ENCODE measurements at regions not wholly inside any gene's neighbourhood (a gene's known extent, or its start where the extent isn't known, plus 50 kb on each side); places are given as distances from the start of the nearest gene placed in this dataset.

DNA sequence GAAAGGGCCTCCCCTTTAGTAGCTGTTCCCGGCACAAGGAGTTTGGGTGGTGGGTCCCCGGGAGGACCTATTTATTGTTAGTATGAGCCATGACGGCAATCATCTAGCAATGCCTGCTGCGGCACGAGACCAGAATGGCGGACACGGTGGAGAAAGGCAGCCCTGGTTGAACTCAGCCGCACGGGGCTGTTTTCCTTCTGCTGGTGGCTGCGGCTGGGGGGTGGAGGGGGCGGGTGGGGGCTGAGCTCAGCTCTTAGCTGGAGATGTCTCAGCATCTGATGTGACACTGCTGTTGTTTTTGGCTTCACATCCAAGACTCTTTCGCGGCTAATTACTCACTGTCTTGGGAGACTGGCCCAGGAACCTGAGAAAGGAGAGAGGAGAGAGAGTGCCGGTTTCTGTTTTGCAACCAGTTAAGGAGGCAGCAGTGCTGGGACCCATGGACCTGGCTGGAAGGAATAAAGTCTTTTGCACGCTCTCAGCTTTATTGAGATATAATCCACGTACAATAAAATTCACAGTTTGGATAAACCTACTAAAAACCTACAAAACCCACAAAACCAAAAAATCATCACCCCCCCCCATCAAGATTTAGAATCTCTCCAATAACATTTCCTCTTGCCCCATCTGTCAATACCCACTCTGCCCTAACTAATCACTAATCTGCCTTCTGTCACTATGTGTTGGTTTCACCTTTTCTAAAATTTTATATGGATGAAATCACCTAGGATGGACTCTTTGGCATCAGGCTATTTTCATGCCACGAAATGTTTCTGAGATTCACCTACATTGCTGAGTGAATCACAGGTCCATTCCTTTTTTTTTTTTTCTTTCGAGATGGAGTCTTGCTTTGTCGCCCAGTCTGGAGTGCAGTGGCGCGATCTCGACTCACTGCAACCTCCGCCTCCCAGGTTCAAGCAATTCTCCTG, 81.8 kb upstream of the NEURL1B start:
- Histone ChIP-seq H3K27ac (no peak overlapping the region), H3K36me3 (no peaks in the 10 kb centered on the region), H3K27me3 (no peaks in the 10 kb centered on the region), H3K9me3 (no peaks in the 10 kb centered on the region), H3K4me1 (peaks cover 0 to 11% of the 10 kb centered on the region in 2 donors), H3K4me3 (replicated peaks in 1 of 3) (peak overlapping the region in 1 of 3 donors; percentile 12)
- peak; percentile 15 to 20 for DNase-seq
- intact Hi-C loops (cut with DNase I): no loop called here
- TF ChIP-seq POLR2A (IDR thresholded peaks at IDR 0.05): no peak
- TF ChIP-seq, protein P1, sequence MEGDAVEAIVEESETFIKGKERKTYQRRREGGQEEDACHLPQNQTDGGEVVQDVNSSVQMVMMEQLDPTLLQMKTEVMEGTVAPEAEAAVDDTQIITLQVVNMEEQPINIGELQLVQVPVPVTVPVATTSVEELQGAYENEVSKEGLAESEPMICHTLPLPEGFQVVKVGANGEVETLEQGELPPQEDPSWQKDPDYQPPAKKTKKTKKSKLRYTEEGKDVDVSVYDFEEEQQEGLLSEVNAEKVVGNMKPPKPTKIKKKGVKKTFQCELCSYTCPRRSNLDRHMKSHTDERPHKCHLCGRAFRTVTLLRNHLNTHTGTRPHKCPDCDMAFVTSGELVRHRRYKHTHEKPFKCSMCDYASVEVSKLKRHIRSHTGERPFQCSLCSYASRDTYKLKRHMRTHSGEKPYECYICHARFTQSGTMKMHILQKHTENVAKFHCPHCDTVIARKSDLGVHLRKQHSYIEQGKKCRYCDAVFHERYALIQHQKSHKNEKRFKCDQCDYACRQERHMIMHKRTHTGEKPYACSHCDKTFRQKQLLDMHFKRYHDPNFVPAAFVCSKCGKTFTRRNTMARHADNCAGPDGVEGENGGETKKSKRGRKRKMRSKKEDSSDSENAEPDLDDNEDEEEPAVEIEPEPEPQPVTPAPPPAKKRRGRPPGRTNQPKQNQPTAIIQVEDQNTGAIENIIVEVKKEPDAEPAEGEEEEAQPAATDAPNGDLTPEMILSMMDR (IDR thresholded peaks at IDR 0.05): no peak
- 53 to 62% methylated on average over 19 to 22 of the region's 23 CpGs for WGBS, 2 donors

DNA sequence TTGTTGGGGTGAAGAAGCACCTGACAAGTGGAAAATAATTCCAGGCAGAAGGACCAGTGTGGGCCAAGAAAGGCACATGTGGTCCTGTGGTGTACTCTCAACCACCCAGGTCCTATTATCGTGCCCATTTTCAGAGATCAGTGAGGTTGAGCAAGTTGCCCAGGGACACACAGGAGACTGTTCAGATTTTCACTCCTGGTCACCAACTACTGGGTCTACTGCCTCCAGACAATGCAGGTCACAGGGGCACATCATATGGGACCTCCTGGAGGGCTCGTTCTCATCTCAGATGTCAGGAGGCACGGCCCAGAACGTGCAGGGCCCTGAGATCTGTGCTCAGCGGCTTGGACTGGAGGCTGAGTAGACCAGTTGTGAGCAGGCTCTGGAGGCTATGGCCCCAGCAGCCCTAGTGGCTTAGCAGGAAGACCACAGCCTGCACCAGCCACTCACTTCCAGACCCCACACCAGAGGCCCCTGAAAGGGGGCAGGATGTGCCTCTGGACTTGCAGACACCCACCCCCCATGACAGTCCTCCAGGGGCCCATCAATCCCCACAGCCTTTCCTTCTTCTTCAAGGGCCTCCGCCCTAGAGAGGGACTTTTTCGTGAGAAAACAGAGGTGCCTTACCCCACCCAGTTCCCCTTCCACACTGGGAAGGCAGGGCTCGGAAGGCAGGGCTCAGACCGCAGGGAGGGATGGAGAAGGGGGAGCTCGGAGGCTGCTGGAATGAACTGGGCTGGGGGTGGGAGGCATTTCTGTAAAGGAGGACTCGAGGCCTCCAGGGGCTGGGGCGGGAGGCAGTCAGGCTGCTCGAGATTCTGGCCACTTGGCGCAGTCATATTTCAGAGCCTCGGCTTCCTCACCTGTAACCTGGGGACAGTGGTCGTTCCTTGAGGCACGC, 82.7 kb upstream of the NEURL1B start:
- DNase-seq: no peak
- Histone ChIP-seq H3K4me1 (peaks cover 0 to 7% of the 10 kb centered on the region in 2 donors), H3K27ac (no peak overlapping the region), H3K36me3 (no peaks in the 10 kb centered on the region), H3K27me3 (no peaks in the 10 kb centered on the region), H3K4me3 (replicated peaks in 1 of 3) (peak overlapping the region in 1 of 3 donors; percentile 12), H3K9me3 (no peaks in the 10 kb centered on the region)
- TF ChIP-seq, protein P1 (IDR thresholded peaks at IDR 0.05): no peak
- TF ChIP-seq POLR2A (IDR thresholded peaks at IDR 0.05): no peak
- intact Hi-C loops (cut with DNase I): no loop called here
- WGBS, 2 donors: 68 to 86% methylated on average over 12 to 13 of the region's 17 CpGs

DNA sequence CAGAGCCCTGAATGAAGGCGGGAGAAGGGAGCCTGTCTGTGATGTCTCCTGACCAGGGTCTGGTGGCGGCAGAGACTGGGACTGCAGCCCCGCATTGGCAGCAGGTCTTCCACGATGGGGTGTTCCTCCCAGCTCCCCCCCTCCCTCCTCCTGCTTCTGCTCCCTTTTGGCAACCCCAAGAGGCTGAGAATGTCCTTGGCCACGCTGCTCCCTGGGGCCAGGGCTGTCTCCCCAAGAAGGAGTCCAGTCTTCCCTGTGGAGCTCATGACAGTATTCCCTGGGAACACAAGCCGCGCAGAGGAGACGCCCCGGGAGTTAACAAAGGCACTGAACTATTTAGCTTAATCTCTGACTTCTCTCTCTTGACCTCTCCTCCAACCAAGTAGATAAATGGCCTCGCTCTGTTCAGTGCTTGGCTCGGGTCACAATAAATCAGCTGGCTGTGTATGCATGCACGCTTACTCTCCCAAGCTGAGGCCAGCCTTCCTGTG, 84.0 kb upstream of the NEURL1B start:
- H3K9me3 ChIP-seq: no peaks in the 10 kb centered on the region
- no peak for DNase-seq
- no peak for TF ChIP-seq POLR2A (IDR thresholded peaks at IDR 0.05)
- TF ChIP-seq, protein P1 (IDR thresholded peaks at IDR 0.05): no peak
- WGBS, 2 donors: 59 to 74% methylated on average over 9 to 12 of the region's 12 CpGs
- intact Hi-C loops (cut with DNase I): no loop called here
- H3K36me3 ChIP-seq: no peaks in the 10 kb centered on the region
- H3K4me3 ChIP-seq (replicated peaks in 1 of 3): no peak overlapping the region
- H3K4me1 ChIP-seq: peaks cover 0 to 7% of the 10 kb centered on the region in 2 donors
- H3K27ac ChIP-seq: no peak overlapping the region
- H3K27me3 ChIP-seq: no peaks in the 10 kb centered on the region

DNA sequence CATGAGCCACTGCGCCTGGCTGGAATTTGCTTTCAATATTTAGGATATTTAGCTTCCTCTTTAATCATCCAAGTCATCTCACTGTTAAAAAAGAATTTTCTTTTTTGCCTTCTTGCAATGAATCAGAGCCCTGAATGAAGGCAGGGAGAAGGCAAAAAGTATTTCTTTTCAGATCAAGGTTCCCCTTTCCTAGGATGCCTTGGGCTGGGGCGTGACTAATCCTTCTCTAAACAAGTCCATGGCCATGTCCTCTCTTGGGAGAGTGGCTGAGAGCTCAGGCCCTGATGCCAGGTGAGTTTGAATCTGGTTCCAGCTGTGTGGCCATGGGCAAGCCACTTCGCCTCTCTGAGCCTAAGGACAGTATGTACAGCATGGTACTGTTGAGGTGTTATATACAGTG, 84.8 kb upstream of the NEURL1B start:
- TF ChIP-seq, protein P1 (IDR thresholded peaks at IDR 0.05): no peak
- TF ChIP-seq POLR2A (IDR thresholded peaks at IDR 0.05): no peak
- WGBS, 2 donors: 83 to 99% methylated on average over 3 of the region's 3 CpGs
- Histone ChIP-seq H3K4me1 (peaks cover 0 to 7% of the 10 kb centered on the region in 2 donors), H3K27me3 (no peaks in the 10 kb centered on the region), H3K27ac (no peak overlapping the region), H3K36me3 (no peaks in the 10 kb centered on the region), H3K9me3 (no peaks in the 10 kb centered on the region), H3K4me3 (replicated peaks in 1 of 3) (no peak overlapping the region)
- no peak for DNase-seq
- intact Hi-C loops (cut with DNase I): no loop called here
